GM12875 (cell line): ENCODE measurements at regions not wholly inside any gene's neighbourhood (a gene's known extent, or its start where the extent isn't known, plus 50 kb on each side); places are given as distances from the start of the nearest gene placed in this dataset.

Source experiments
- H3K4me3 ChIP-seq: one replicate; pipeline ENCODE4 v1.5.1; 2011; ENCODE audit warnings: low read depth, low read length, control low read depth
- CTCF ChIP-seq: IDR thresholded peaks from 2 replicates; pipeline ENCODE4 v1.5.1; 2011; ENCODE audit warnings: low read depth, mild to moderate bottlenecking, control low read depth, inconsistent platforms, low read length, moderate library complexity, borderline replicate concordance; ENCODE audit not compliant: insufficient read depth

GRCh38 chr20:17875981-17876385 lies 92.6 kb downstream of the SNX5 start:
- TF ChIP-seq CTCF: no peak
- H3K4me3 ChIP-seq: no peak overlapping the region

DNA sequence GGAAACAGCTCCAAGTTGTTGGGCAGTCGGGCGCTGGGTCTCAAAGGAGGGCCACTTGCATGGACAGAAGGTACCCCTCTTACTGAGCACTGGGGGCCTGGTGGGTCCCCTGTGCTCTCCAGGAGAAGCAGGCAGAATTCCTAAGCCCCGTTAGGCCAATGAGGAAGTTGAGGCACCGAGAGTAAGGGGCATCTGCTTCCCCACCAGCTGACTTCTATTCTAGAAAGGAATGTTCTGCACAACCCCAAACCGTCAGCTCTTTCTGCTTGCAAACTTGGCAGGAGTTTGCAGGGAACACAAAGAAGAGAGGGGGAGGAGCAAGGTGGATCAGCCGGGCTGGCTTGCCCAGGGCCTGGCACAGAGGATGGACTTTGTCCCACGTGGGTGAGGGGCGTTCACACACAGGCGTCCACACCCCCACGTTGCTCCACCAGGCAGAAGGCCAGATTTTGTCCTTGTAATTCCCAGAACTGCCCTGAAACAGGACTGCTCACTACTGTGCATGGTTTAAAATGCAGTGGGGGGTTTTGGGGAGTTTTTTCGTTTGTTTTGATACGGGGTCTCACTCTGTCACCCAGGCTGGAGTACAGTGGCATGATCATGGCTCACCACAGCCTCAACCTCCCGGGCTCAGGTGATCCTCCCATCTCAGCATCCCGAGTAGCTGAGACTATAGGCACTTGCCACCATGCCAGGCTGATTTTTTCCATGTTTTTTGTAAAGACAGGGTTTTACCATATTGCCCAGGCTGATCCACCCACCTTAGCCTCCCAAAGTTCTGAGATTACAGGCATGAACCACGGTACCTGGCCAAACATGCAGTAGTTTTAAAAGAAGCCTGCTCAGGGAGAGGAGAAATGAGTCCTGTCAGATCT lies 93.3 kb downstream of the SNX5 start:
- no peak overlapping the region for H3K4me3 ChIP-seq
- TF ChIP-seq CTCF: no peak

DNA sequence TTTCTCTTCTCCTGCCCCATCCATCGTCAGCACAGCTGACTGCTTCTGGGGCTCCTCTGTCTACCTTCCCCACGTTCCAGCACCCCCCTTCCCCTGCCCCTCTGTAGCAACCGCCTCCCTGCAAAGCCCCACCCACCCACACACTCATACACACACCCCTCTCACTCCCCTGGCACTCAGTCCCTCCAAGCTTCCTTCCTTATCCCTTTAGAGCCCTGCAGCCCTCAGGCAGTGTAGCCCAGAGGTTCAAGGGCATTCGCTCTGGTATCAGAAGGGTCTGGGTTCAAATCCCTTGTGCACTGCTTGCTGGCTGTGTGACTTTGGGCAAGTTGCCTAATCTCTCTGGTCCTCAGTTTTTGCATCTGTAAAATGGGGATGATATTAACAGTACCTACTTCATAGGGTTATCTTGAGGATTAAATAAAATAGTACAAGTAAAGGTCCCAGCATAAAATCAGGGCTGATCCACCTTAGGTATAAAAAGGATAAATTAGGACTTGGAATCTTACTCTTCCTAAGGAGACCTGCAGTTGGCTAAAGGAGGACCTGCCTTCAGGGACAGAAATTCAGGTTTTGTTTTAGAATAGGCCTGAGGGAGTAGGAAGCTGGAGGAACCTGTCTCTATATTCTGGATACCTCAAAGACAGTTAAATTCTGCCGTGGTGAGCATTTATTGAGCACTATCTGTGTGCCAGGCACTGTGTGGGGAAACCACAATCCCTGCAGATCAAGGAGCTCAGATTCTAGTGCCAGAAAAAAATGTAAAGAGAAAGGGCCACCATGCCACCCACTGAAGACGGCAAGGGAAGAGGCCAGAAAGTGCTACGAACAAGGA lies 94.1 kb downstream of the SNX5 start:
- no peak for TF ChIP-seq CTCF
- no peak overlapping the region for H3K4me3 ChIP-seq

GRCh38 chr20:17873410-17874270 lies 95.0 kb downstream of the SNX5 start:
- TF ChIP-seq CTCF: no peak
- no peak overlapping the region for H3K4me3 ChIP-seq

DNA sequence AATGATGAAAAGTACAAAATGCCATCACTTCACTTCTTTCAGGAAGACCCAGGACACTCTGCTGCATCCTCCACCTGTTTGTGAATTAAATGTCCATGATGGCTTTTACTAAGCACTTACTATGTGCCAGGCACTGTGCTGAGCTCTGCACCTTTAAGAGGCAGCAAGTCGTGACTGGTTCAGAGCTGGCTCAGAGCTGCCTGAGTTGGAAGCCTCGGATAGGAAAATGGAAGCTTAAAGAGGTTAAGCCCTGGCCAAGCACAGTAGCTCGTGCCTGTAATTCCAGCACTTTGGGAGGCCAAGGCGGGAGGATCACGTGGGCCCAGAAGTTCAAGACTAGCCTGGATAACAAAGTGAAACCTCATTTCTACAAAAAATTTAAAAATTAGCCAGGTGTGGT lies 95.6 kb downstream of the SNX5 start:
- TF ChIP-seq CTCF: no peak
- no peak overlapping the region for H3K4me3 ChIP-seq

DNA sequence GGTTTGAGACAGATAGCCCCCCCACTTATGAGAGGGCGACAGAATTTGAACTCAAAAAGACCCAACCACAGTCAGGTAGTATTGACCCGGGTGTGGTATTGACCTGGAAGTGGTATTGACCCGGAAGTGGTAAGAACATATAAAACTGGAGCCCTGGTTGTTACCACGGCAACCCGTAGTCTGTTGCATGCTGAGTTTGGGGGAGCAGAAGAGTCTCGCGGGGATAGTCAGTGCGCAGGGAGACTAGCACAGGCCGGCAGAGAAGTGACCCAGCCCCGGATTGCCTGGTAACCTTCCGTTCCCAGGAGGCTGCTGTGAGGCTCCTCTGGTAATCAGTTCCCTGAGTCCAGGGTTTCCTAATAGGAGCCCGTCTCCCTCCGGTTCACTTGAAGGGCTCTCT lies 96.2 kb downstream of the SNX5 start:
- TF ChIP-seq CTCF: no peak
- no peak overlapping the region for H3K4me3 ChIP-seq
